DOHH2 (cell line): ENCODE measurements at regions not wholly inside any gene's neighbourhood (a gene's known extent, or its start where the extent isn't known, plus 50 kb on each side); places are given as distances from the start of the nearest gene placed in this dataset.

Source experiments
- H3F3A ChIP-seq: fragments of 200-600 bp; sonication (generic), shearing (Covaris generic); 2 replicates; pipeline ENCODE4 v1.6.0; 2016; ENCODE audit warnings: antibody characterized with exemption, mild to moderate bottlenecking; ENCODE audit not compliant: control insufficient read depth, insufficient read depth
- H3K27ac ChIP-seq: fragments of 200-600 bp; sonication (generic); 2 replicates; pipeline ENCODE4 v1.5.1; 2014; ENCODE audit warnings: low read depth, mild to moderate bottlenecking, low read length, moderate library complexity
- H3K27me3 ChIP-seq: fragments of 200-600 bp; sonication (generic); 2 replicates; pipeline ENCODE4 v1.6.1; 2014; ENCODE audit warnings: mild to moderate bottlenecking, low read length, mixed read lengths; ENCODE audit not compliant: control insufficient read depth
- H3K36me3 ChIP-seq: fragments of 200-600 bp; sonication (generic); 2 replicates; pipeline ENCODE4 v1.6.1; 2014; ENCODE audit warnings: mild to moderate bottlenecking, low read length, moderate library complexity, mixed read lengths; ENCODE audit not compliant: control insufficient read depth
- H3K4me1 ChIP-seq: fragments of 200-600 bp; sonication (generic); 2 replicates; pipeline ENCODE4 v1.6.1; 2014; ENCODE audit warnings: mild to moderate bottlenecking, low read length, mixed read lengths; ENCODE audit not compliant: control insufficient read depth
- H3K4me2 ChIP-seq: fragments of 200-600 bp; sonication (generic); 2 replicates; pipeline ENCODE4 v1.6.0; 2014; ENCODE audit warnings: mild to moderate bottlenecking, low read length, moderate library complexity
- H3K4me3 ChIP-seq: fragments of 200-600 bp; sonication (generic); 2 replicates; pipeline ENCODE4 v1.5.1; 2014; ENCODE audit warnings: mild to moderate bottlenecking, low read length, mixed read lengths
- H3K79me2 ChIP-seq: fragments of 200-600 bp; sonication (generic); 2 replicates; pipeline ENCODE4 v1.6.1; 2014; ENCODE audit warnings: mild to moderate bottlenecking, low read length, mixed read lengths; ENCODE audit not compliant: control insufficient read depth
- H3K9me2 ChIP-seq: fragments of 200-600 bp; sonication (generic); replicated peaks from 2 replicates; pipeline ENCODE4 v1.6.1; 2014; ENCODE audit warnings: mild to moderate bottlenecking, low read length, mixed read lengths; ENCODE audit not compliant: control insufficient read depth
- H3K9me3 ChIP-seq: fragments of 200-600 bp; sonication (generic); 2 replicates; pipeline ENCODE4 v1.6.1; 2014; ENCODE audit warnings: antibody characterized with exemption, low read length, mixed read lengths; ENCODE audit not compliant: control insufficient read depth, insufficient read depth
- H4K20me1 ChIP-seq: fragments of 200-600 bp; sonication (generic); 2 replicates; pipeline ENCODE4 v1.6.0; 2014; ENCODE audit warnings: low read depth, mild to moderate bottlenecking, antibody characterized with exemption, low read length, moderate library complexity; ENCODE audit not compliant: control insufficient read depth, insufficient read depth
- CTCF ChIP-seq: fragments of 200-600 bp; sonication (generic); IDR thresholded peaks from one replicate; pipeline ENCODE4 v1.5.1; 2014; ENCODE audit warnings: antibody characterized with exemption, mild to moderate bottlenecking, low read depth, low read length; ENCODE audit not compliant: poor library complexity, severe bottlenecking
- EZH2phosphoT487 ChIP-seq: fragments of 200-600 bp; sonication (generic); IDR thresholded peaks from 2 replicates; pipeline ENCODE4 v1.6.1; 2017; ENCODE audit warnings: borderline replicate concordance, mild to moderate bottlenecking, antibody characterized with exemption, low read length, moderate library complexity, mixed read lengths

- Histone ChIP-seq H3F3A (no peaks in the 10 kb centered on the region), H3K9me2 (no peaks in the 10 kb centered on the region), H3K4me3 (no peak overlapping the region), H3K27ac (no peak overlapping the region), H3K4me1 (no peaks in the 10 kb centered on the region), H3K27me3 (no peaks in the 10 kb centered on the region), H3K4me2 (no peak overlapping the region), H4K20me1 (no peaks in the 10 kb centered on the region), H3K9me3 (no peaks in the 10 kb centered on the region; the same call in 1 of the 2 replicates), H3K79me2 (no peaks in the 10 kb centered on the region), H3K36me3 (no peaks in the 10 kb centered on the region)
- TF ChIP-seq EZH2phosphoT487 (no peak), CTCF (no peak)
These were observed 870.7 kb downstream of the LRRIQ3 start for GRCh38 chr1:73327180-73327793.

GRCh38 chr1:73326663-73327062 lies 871.3 kb downstream of the LRRIQ3 start:
- H3K27ac ChIP-seq, result no peak overlapping the region

GRCh38 chr1:73310797-73311381 lies 887.1 kb downstream of the LRRIQ3 start:
- Histone ChIP-seq H4K20me1 (no peaks in the 10 kb centered on the region), H3K27ac (no peak overlapping the region), H3K27me3 (no peaks in the 10 kb centered on the region), H3K4me3 (no peak overlapping the region), H3K4me2 (no peak overlapping the region), H3K36me3 (no peaks in the 10 kb centered on the region), H3K9me3 (no peaks in the 10 kb centered on the region), H3K4me1 (no peaks in the 10 kb centered on the region), H3K9me2 (no peaks in the 10 kb centered on the region), H3K79me2 (no peaks in the 10 kb centered on the region), H3F3A (no peaks in the 10 kb centered on the region)
- no peak for TF ChIP-seq EZH2phosphoT487
- TF ChIP-seq CTCF, result no peak

More at GRCh38 chr1:73326663-73327062, 871.3 kb downstream of the LRRIQ3 start:
- TF ChIP-seq CTCF, result no peak
- no peak for TF ChIP-seq EZH2phosphoT487
- no peaks in the 10 kb centered on the region for H3K36me3 ChIP-seq
- H3K4me3 ChIP-seq, result no peak overlapping the region
- H3K27me3 ChIP-seq, result no peaks in the 10 kb centered on the region
- no peaks in the 10 kb centered on the region for H3K4me1 ChIP-seq
- H3K4me2 ChIP-seq, result no peak overlapping the region
- H4K20me1 ChIP-seq, result no peaks in the 10 kb centered on the region
- no peaks in the 10 kb centered on the region for H3F3A ChIP-seq
- H3K9me2 ChIP-seq, result no peaks in the 10 kb centered on the region
- H3K79me2 ChIP-seq, result no peaks in the 10 kb centered on the region
- H3K9me3 ChIP-seq, result no peaks in the 10 kb centered on the region; the same call in 1 of the 2 replicates
